PC-3 (cell line): ENCODE measurements at regions not wholly inside any gene's neighbourhood (a gene's known extent, or its start where the extent isn't known, plus 50 kb on each side); places are given as distances from the start of the nearest gene placed in this dataset.

Experiments used
- EZH2 ChIP-seq: fragments of 300-600 bp; sonication (generic); IDR thresholded peaks from one replicate; pipeline ENCODE4 v1.6.1; 2017; ENCODE audit warnings: antibody characterized with exemption, mild to moderate bottlenecking, low read length; ENCODE audit not compliant: unreplicated experiment
- EZH2phosphoT487 ChIP-seq: fragments of 300-600 bp; sonication (generic); IDR thresholded peaks from 2 replicates; pipeline ENCODE4 v1.6.1; 2018; ENCODE audit warnings: mild to moderate bottlenecking, antibody characterized with exemption, low read length, borderline replicate concordance
- TF ChIP-seq, protein P1 (sequence below): fragments of 300-600 bp; sonication (generic); conservative IDR thresholded peaks from 2 replicates; pipeline ENCODE4 v1.5.1; 2017; ENCODE audit warnings: antibody characterized with exemption, low read depth, mild to moderate bottlenecking, low read length

DNA sequence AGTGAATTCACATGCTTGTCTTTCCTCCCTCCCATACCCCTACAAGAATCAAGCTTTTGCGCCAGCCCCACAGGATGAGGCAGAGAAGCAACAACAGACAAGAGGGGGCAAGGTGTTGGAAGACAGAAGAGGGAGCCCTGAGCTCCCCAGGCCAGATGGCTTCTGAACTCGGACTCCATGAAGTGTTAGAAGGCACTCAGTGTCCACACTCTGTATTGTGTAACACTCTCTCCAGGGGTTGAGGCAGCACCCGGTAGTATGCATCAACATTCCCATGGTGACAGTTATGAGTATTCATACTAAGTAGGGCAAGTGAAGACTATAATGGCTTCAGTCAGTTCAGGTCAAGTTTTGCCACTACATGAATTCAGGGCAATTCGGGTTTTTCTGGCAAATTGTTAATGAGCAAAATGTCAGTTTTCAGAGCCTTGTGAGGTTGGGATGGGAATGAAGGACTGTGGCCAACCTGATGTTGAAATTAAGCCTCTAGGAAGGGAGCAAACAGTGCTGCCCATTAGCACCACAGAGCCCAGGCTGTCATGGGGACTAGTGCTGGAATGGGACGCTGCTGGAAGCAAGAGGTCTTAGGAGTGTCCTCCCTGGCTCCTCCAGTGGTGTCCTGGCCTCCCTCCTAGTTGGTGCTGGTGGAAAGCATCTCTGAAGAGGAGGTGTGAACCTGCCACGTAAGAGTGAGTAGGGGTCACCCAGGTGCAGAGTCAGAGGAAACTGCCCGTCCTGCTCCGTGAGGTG, 79.4 kb downstream of the KLF15 start:
- TF ChIP-seq, protein P1, sequence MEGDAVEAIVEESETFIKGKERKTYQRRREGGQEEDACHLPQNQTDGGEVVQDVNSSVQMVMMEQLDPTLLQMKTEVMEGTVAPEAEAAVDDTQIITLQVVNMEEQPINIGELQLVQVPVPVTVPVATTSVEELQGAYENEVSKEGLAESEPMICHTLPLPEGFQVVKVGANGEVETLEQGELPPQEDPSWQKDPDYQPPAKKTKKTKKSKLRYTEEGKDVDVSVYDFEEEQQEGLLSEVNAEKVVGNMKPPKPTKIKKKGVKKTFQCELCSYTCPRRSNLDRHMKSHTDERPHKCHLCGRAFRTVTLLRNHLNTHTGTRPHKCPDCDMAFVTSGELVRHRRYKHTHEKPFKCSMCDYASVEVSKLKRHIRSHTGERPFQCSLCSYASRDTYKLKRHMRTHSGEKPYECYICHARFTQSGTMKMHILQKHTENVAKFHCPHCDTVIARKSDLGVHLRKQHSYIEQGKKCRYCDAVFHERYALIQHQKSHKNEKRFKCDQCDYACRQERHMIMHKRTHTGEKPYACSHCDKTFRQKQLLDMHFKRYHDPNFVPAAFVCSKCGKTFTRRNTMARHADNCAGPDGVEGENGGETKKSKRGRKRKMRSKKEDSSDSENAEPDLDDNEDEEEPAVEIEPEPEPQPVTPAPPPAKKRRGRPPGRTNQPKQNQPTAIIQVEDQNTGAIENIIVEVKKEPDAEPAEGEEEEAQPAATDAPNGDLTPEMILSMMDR, result no peak
- TF ChIP-seq EZH2 (no peak), EZH2phosphoT487 (no peak)
